ENCODE measurements at regions not wholly inside any gene's neighbourhood (a gene's known extent, or its start where the extent isn't known, plus 50 kb on each side); places are given as distances from the start of the nearest gene placed in this dataset.

GRCh38 chr15:69530991-69531664, 78.5 kb downstream of the RPLP1 start:
- DNase-seq: no peak

GRCh38 chr15:69531665-69532027, 79.0 kb downstream of the RPLP1 start:
- no peak for DNase-seq

DNA sequence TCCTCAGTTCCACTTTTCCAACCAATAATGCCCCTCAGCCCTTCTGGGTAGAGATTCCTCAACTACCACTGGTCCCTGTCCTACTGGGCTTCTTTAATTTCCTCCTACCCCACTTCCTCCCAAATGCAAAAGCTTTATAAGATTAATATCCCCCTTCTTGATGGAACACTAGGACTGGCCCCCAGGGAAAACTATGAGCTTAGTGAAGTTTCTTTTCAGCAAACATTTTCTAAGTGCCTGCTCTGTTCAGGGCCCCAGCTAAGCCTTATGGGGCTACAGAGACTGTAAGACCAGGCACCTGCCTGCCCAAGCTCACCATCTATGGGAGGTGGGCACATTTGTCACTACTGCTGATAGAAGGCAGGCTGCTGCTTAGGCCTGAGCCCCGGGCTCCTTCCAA, 79.4 kb downstream of the RPLP1 start:
- no peak for DNase-seq

- no peak for DNase-seq
Measured at GRCh38 chr15:69532856-69533255, 80.2 kb downstream of the RPLP1 start.

DNA sequence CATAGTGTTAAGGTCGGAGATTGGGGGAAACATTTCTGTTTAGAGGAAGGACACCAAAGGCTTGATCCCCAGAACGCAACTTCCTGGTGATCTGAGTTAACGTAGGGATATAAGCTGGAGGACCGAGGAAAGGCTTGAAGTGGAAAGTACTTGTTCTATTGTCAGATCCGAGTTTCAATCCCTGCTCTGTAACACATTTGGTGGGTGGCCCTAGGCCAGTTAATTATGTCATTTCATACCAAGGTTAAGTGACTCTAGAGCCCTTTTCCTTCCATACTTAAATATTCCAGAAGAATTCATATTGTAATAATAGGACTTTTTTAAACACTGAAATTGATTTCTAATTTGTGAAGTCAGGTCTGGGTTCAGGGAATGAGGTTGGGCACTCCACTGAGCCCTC, 80.9 kb downstream of the RPLP1 start:
- DNase-seq: no peak

DNA sequence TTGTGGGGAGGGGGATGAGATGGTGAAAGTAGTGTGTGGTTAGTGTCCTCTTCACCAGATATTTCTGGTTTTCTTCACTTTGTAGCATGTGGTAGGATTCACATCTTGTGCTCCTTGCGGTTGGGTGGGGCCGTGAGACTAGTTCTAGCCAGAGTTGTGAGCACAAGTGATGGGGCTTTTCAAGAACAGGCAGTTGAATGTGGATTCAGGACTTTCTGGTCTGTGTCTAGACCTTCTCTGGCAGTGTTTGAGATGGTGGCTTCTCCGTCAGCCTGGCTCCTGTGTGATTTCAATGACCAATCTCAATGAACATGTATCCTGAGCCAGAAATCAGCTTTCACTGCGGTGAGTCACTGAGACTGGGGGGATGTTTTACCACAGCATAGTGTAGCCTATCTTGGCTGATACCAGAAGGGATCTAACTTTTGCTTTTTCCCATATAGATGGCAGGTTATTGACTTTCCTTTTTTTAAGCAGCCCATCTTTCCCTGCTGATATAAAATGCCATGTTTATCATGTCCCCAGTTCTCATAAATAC, 82.6 kb downstream of the RPLP1 start:
- no peak for DNase-seq

- DNase-seq: no peak
Measured at GRCh38 chr15:69535998-69536397, 83.4 kb downstream of the RPLP1 start.

DNA sequence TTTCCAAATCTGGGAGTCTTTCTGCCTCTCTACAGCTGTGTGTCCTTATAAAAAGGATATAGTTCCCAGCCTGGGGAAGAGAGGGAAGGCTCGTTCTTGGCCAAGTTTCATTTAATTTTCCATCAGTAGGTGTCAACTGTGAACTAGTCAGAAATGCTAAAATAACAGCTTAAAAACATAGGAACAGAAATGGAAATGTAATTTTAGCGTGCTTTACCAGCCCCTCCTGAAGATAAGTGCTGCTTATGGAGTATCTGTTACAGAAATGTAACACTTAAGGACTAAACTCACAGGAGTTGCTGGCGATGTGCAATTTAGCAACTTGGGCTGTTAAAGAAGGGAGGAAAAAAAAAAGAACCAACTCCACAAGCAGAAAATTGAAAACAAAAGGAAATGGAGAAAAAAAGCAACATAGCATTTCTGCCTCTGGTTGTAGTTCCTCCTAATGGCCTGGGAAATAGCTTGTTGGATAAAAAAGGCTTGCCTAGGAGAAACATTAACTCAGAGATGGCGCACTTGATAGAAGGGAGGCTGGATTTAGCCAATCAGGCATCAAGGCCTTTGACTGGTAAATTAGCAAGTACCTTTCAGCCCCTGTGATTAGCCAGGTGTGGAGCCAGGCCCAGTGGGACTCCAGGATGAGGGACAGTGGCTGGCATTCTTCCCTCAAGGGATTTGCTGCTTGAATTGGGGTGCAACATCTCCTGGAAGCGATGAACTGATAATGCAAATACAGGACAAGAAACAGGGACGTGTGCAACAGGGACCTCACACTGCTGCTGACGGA, 84.3 kb downstream of the RPLP1 start:
- no peak for DNase-seq

DNA sequence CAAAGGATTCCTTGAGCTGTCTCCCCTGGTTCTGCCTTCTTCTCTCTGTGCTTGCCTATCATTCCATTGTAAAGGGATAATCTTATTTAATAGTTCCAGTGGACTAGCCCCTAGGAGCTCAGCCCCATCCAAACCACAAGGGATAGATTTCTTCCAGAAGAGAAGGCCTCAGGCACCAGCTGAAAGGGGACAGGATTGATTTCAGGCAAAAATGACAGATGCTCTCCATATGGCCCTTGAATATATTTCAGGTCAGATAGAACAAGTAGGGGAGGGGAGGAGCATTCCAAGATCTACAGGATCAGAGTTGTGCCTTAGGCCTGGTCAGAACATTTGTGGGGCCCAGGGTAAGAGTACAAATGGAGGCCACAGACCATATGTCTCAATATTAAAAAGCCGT, 85.3 kb downstream of the RPLP1 start:
- no peak for DNase-seq

DNA sequence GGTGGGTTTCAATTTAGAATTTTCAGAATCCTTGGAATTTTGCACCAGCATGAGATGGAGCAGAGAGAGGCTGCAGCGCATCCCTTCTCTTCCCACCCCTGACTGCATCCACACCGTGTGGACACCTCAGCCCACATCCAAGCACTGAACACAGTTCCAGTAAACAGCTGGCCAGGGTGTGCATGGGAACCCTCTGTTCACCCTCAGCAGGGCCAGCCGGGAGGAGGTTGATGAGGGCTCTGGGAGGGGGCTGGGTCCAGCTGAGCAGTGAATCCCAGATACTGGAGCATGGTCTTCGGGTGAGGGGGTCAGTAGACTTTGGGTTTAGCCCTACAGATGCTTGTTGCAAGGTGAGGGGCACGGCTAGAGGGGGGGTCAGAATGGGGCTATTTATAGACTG, 85.8 kb downstream of the RPLP1 start:
- no peak for DNase-seq

GRCh38 chr15:69539345-69539744, 86.7 kb downstream of the RPLP1 start:
- no peak for DNase-seq

GRCh38 chr15:69540622-69541021, 88.0 kb downstream of the RPLP1 start:
- DNase-seq: peak; percentile 58

DNA sequence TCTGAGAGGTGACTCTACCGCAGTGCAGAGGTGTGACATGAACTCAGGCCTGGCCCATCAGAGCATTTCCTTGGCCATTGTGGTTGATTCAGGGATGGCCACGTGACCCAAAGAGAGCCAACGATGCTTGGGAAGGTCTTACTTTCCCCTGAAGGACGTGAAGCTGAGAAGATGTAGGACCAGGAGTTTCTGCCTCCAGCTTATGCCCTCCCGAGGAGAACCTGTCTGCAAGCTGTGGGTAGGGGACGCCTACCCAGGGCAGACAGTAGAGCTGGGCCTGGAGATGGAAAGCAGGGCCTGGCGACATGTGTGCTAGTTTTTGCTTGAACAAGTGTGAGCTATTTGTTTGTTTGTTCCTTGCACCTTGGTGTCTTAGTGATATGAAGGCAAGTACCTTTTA, 89.4 kb downstream of the RPLP1 start:
- no peak for DNase-seq

DNA sequence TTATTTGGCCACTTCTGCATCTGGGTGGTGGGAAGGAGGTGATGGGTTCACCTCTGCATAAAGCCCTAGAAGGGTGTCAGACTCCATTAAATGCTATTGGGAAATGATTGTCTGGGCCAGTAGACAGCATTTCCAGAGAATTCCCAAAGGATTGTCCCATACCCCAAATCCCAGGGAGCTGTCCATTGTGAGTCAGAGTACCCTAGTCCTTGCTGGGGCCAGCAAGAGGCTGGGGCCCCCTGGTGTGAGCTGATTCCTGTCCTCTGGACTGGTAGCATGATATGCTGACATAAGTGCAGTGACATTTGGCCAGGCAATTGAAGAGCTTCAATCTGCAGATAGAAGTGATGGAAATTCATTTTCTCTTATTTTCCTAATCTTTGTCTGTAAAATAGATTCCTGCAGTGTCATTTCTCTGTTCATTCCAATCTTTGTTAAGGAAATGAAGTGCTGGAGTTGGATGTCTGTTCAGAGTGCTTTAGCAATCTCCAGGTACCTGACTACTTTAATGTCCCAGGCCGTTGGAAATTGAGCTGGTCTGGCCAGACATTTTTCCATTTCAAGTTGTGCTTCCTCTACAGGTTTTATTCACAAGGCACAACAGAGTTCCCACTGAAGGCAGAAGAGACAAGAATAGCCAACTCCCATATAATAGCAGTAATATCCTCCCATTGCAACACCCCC, 91.2 kb downstream of the RPLP1 start:
- no peak for DNase-seq

GRCh38 chr15:69544365-69545113, 91.9 kb downstream of the RPLP1 start:
- no peak for DNase-seq

DNA sequence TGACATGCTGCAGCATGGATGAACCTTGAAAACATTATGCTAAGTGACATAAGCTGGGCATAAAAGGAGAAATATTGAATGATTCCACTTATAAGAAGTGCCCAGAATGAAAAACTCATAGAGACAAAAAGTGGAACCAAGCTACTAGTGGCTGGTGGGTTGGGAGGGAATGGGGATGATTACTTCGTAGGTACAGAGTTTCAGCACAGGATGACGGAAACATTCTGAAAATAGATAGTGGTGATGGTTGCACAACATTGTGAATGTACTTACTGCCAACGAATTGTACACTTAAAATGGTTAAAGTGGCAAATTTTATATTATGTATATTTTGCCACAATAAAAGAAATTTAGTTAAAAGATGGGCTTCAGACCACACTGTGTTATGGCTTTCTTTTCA, 93.6 kb downstream of the RPLP1 start:
- DNase-seq: no peak

DNA sequence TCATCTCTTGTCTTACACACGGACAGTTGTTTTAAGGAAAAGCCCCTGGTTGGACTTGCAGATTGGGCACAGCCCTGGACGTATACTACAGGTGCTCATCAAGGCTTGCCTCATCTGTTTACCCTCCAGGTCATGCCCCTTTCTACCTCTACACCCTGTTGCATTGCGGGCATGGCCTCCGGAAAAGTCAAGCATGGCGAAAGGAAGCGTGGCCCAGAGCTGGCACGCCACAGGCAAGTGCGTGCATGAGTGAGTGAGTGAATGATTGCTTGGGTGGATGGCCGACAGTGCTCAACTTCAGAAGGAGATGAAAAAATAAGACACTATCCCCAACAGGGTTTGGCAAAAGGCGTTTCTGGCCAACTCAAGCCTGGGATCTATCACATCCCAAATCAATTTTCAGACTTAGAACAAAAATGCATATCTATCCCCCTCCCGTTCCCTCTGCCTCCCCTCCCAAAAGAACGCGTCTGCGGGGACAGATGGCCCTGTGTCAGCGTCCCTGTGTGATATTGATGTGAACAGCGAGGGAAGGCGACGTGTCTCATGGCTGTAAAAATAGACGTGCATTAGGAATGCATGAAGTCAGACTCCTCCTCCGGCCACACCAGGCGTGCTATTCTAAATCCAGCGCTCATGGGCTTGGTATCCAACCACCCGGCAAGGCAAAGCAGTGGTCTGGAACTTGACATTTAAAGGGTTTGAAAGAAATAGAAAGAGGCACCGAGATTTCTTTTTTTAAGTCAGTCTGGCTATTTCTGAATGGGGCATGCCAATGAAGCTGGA, 96.0 kb downstream of the RPLP1 start:
- DNase-seq: no peak

- no peak for DNase-seq
Measured at GRCh38 chr15:69551391-69552056, 98.9 kb downstream of the RPLP1 start.

DNA sequence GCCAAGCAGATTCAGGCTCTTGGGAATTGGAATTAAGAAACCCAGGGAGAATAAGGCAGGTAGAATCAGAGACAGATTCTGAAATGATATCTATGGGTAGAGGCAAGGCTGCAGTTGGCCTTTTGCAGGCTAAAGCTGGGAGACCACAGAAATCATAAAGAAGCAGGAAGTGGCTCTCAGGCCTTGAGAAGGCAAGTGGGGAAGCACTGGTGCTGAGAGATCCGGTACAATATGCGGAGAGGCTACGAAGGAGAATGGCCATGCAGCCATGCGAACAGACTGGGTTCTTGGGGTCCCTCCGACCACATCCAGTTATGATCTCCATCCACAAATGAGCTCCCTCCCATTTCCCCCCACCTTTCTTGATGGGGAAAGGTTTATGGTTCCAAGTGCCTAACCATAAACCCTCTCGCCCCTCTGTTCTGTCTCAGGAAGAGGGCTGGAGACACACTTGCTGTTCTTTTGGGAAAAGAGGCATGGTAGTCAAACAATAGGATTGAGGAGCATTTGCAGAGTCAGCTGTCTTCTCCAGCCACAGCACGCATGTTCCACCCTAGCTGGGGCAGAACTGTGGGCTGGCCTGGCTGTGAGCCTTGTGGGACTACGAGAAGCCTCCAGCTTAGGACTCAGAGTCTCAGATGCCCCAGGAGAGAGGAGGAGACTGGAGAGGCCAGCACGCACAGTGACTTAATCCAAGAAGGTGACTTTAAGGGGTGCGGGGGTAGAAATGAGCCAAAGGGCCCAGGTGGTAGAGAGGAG, 99.6 kb downstream of the RPLP1 start:
- DNase-seq: no peak

DNA sequence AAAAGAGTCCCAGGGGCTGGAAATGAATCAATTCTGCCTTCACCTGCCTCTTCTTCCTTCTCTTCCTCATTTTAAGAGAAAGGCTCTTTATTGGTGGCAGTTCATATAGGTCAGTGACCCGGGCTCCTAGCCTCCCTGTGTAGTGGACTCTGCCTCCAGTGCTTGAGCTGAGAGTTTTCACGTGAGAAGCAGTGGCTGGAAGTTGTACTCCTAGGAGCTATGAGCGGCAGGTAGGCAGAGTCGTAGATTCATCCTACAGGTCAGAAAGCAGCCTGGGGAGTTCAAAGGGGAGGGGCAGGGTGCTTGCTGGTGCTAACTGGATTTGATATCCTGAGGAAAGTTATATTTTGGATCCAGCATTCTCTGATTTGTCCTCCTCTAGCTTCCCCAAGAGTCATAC, 101.1 kb downstream of the RPLP1 start:
- DNase-seq: no peak

All from DMS153 (cell line).